GM21390 (cell line): ENCODE measurements at regions not wholly inside any gene's neighbourhood (a gene's known extent, or its start where the extent isn't known, plus 50 kb on each side); places are given as distances from the start of the nearest gene placed in this dataset.

Experiments used
- ATAC-seq: cut with Tn5 transposase; IDR thresholded peaks from one replicate; pipeline ENCODE4 v1.9.1; 2021; ENCODE audit not compliant: unreplicated experiment

DNA sequence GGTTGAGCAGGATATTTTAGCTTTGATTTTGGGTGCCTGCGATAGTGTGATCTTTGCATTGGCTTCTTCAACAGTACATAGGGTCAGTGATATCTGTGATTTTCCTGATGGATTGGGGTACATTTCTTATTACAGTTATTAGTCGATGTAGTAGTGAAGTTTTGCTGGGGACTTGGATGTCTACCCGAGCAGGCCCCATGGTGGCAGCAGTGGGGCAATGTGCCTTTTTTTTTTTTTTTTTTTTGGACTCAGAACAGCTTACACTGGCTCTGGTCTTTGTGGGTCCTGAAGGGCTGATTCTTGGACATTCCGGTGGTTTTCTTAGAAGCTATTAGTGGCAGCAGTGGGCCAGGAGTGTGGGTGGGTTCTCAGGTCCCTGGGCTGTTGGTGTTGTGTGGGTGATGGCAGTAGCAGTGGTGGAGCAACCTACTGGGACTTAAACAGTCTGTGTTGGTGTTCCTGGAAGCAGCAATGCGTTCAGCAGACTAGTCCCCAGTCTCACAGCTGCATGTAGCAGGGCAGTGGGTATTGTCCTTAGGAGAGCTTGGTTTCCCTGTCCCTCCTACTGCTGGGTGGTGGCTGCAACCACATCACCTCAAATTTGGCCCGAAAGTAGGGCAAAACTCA lies 53.7 kb upstream of the SLC4A10 start:
- ATAC-seq, result no peak

GRCh38 chr2:161571051-161571429 lies 53.2 kb upstream of the SLC4A10 start:
- ATAC-seq, result no peak
